ENCODE measurements at regions not wholly inside any gene's neighbourhood (a gene's known extent, or its start where the extent isn't known, plus 50 kb on each side); places are given as distances from the start of the nearest gene placed in this dataset.

DNA sequence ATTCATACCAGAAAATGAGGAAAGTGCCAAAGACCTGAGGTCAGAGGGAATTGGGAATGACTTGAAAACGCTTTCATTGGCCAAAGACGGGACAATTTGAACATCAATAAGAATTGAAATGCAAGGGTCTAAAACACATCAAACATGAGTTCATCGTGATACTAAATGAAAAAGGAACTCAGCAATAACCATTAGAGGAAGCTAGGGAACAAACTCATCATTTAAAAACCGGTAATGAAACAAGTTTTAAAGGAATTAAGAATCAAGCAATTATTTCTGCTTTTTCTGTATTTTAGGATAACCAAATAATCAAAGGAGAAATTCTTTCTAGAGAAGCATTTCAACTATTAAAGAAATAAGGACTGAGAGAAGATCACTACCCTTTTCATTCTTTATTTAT, 303.1 kb downstream of the ARHGAP12 start:
- TF ChIP-seq, protein P1, sequence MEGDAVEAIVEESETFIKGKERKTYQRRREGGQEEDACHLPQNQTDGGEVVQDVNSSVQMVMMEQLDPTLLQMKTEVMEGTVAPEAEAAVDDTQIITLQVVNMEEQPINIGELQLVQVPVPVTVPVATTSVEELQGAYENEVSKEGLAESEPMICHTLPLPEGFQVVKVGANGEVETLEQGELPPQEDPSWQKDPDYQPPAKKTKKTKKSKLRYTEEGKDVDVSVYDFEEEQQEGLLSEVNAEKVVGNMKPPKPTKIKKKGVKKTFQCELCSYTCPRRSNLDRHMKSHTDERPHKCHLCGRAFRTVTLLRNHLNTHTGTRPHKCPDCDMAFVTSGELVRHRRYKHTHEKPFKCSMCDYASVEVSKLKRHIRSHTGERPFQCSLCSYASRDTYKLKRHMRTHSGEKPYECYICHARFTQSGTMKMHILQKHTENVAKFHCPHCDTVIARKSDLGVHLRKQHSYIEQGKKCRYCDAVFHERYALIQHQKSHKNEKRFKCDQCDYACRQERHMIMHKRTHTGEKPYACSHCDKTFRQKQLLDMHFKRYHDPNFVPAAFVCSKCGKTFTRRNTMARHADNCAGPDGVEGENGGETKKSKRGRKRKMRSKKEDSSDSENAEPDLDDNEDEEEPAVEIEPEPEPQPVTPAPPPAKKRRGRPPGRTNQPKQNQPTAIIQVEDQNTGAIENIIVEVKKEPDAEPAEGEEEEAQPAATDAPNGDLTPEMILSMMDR (IDR thresholded peaks at IDR 0.05; ENCODE audit: borderline replicate concordance, extremely low read depth, insufficient read depth), result no peak
- intact Hi-C loops (cut with DNase I), result no loop called here
- no peaks in the 10 kb centered on the region for H3K4me1 ChIP-seq (ENCODE audit: control insufficient read depth in 2 of 3, insufficient read depth in 2 of 3, low read depth in 1 of 3, low read length in 3 of 3)
- no peak overlapping the region for H3K4me3 ChIP-seq (ENCODE audit: low read length in 3 of 3)
- no peaks in the 10 kb centered on the region for H3K27me3 ChIP-seq (ENCODE audit: control insufficient read depth, insufficient read depth, low read length)
- H3K27ac ChIP-seq (ENCODE audit: low read depth in 2 of 2, low read length in 2 of 2), result no peak overlapping the region
- no peak overlapping the region for H3K9ac ChIP-seq (ENCODE audit: low read length in 3 of 3)
- DNase-seq (no peak), FAIRE-seq (no peak)
- peaks cover 0 to 14% (median 0%) of the 10 kb centered on the region in 3 donors for H3K9me3 ChIP-seq (ENCODE audit: control insufficient read depth in 2 of 3, insufficient read depth in 1 of 3, low read length in 3 of 3)
- H3K36me3 ChIP-seq (ENCODE audit: control insufficient read depth in 2 of 3, insufficient read depth in 3 of 3, low read length in 3 of 3), result no peaks in the 10 kb centered on the region

DNA sequence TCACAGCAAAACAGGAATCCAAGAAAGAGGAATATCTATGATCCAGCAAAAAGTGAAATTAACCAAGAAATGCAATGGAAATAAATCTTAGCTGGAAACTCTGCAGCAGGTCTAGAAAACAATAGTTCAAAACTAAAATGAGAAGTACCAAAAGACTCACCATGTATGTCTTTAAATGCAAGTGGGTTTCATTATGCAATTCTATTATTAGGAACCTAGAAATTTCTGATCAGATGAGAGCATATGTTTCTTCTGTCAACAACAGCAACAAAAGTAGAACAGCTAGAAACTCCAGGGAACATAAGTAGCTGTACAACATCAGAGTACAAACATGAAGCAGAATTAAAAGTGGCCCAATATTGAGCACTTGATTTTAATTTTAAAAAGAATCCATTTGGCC, 304.0 kb downstream of the ARHGAP12 start:
- H3K36me3 ChIP-seq (ENCODE audit: control insufficient read depth in 2 of 3, insufficient read depth in 3 of 3, low read length in 3 of 3), result no peaks in the 10 kb centered on the region
- H3K9me3 ChIP-seq (ENCODE audit: control insufficient read depth in 2 of 3, insufficient read depth in 1 of 3, low read length in 3 of 3), result peaks cover 0 to 14% (median 0%) of the 10 kb centered on the region in 3 donors
- no peak overlapping the region for H3K27ac ChIP-seq (ENCODE audit: low read depth in 2 of 2, low read length in 2 of 2)
- H3K27me3 ChIP-seq (ENCODE audit: control insufficient read depth, insufficient read depth, low read length), result no peaks in the 10 kb centered on the region
- intact Hi-C loops (cut with DNase I), result no loop called here
- no peaks in the 10 kb centered on the region for H3K4me1 ChIP-seq (ENCODE audit: control insufficient read depth in 2 of 3, insufficient read depth in 2 of 3, low read depth in 1 of 3, low read length in 3 of 3)
- no peak overlapping the region for H3K4me3 ChIP-seq (ENCODE audit: low read length in 3 of 3)
- DNase-seq (no peak), FAIRE-seq (no peak)
- H3K9ac ChIP-seq (ENCODE audit: low read length in 3 of 3), result no peak overlapping the region
- TF ChIP-seq, protein P1 (IDR thresholded peaks at IDR 0.05; ENCODE audit: borderline replicate concordance, extremely low read depth, insufficient read depth), result no peak

DNA sequence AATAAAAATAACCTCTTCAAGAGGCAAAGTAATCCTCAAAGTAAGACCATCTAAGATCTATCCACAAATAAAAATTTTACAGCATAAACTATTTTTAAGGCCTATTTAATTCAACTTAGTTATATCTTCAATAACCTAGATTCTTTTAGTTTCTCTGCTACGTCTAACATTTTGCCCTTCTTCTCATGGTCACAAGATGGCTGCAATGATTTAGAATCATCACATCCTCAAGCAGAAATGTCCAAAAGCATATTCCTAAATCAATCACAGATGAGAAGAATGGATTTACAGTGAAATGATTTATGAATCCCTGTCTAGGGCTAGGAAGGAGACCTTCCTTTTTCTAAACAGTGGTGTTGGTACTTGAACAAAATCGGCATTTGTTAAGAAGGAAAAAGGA, 304.7 kb downstream of the ARHGAP12 start:
- no peak for FAIRE-seq
- H3K9ac ChIP-seq (ENCODE audit: low read length in 3 of 3), result no peak overlapping the region
- H3K27me3 ChIP-seq (ENCODE audit: control insufficient read depth, insufficient read depth, low read length), result no peaks in the 10 kb centered on the region
- no peak overlapping the region for H3K4me3 ChIP-seq (ENCODE audit: low read length in 3 of 3)
- H3K36me3 ChIP-seq (ENCODE audit: control insufficient read depth in 2 of 3, insufficient read depth in 3 of 3, low read length in 3 of 3), result no peaks in the 10 kb centered on the region
- TF ChIP-seq, protein P1 (IDR thresholded peaks at IDR 0.05; ENCODE audit: borderline replicate concordance, extremely low read depth, insufficient read depth), result no peak
- no peak for DNase-seq
- peaks cover 0 to 14% (median 0%) of the 10 kb centered on the region in 3 donors for H3K9me3 ChIP-seq (ENCODE audit: control insufficient read depth in 2 of 3, insufficient read depth in 1 of 3, low read length in 3 of 3)
- intact Hi-C loops (cut with DNase I), result no loop called here
- H3K4me1 ChIP-seq (ENCODE audit: control insufficient read depth in 2 of 3, insufficient read depth in 2 of 3, low read depth in 1 of 3, low read length in 3 of 3), result no peaks in the 10 kb centered on the region
- H3K27ac ChIP-seq (ENCODE audit: low read depth in 2 of 2, low read length in 2 of 2), result no peak overlapping the region

DNA sequence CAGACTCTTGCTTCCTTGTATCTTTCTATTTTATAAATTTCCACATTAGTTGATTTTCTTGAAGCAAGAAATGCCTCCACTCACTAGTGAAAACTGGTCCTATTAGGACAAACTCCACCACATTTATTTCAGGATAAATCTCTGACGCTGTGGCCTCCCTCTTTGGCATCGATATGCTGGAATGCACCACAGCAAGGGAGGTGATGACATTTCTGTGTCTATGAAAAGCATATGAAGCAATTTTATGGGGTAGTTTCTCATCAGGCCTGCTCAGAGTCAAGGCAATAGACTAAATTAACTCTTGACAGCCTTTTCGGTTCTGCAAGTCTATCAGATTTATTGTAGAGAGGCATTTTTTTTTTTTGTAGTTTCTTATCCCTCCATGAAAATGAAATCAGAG, 304.4 kb downstream of the ZEB1 start:
- intact Hi-C loops (cut with DNase I), result no loop called here
- H3K4me1 ChIP-seq (ENCODE audit: control insufficient read depth in 2 of 3, insufficient read depth in 2 of 3, low read depth in 1 of 3, low read length in 3 of 3), result no peaks in the 10 kb centered on the region
- no peak for DNase-seq
- H3K9me3 ChIP-seq (ENCODE audit: control insufficient read depth in 2 of 3, insufficient read depth in 1 of 3, low read length in 3 of 3), result peaks cover 0 to 14% (median 0%) of the 10 kb centered on the region in 3 donors
- no peaks in the 10 kb centered on the region for H3K36me3 ChIP-seq (ENCODE audit: control insufficient read depth in 2 of 3, insufficient read depth in 3 of 3, low read length in 3 of 3)
- no peak overlapping the region for H3K27ac ChIP-seq (ENCODE audit: low read depth in 2 of 2, low read length in 2 of 2)
- H3K4me3 ChIP-seq (ENCODE audit: low read length in 3 of 3), result no peak overlapping the region
- no peak for FAIRE-seq
- H3K27me3 ChIP-seq (ENCODE audit: control insufficient read depth, insufficient read depth, low read length), result no peaks in the 10 kb centered on the region
- TF ChIP-seq, protein P1 (IDR thresholded peaks at IDR 0.05; ENCODE audit: borderline replicate concordance, extremely low read depth, insufficient read depth), result no peak
- H3K9ac ChIP-seq (ENCODE audit: low read length in 3 of 3), result no peak overlapping the region
